ENCODE measurements at regions not wholly inside any gene's neighbourhood (a gene's known extent, or its start where the extent isn't known, plus 50 kb on each side); places are given as distances from the start of the nearest gene placed in this dataset.

GRCh38 chr10:78950656-78951587, 117.8 kb upstream of the ZMIZ1 start:
- in situ Hi-C loops (cut with MboI; ENCODE audit: low sequenced_read_pairs in 4 of 4) (loop anchor here in 1 of 4 donors (25.0 kb wide), 1 partner anchor 236 kb away; no protein-coding TSS in a partner anchor), intact Hi-C loops (cut with DNase I; ENCODE audit: low total_unique reads) (no loop called here)
- Histone ChIP-seq H3K4me1 (no peaks in the 10 kb centered on the region), H3K9me3 (no peaks in the 10 kb centered on the region), H3K4me3 (no peak overlapping the region), H3K27me3 (no peaks in the 10 kb centered on the region), H3K36me3 (no peaks in the 10 kb centered on the region), H3K27ac (no peak overlapping the region)
- DNase-seq: no peak
- ATAC-seq: no peak
- TF ChIP-seq POLR2A (IDR thresholded peaks at IDR 0.05): no peak
- TF ChIP-seq, protein P1, sequence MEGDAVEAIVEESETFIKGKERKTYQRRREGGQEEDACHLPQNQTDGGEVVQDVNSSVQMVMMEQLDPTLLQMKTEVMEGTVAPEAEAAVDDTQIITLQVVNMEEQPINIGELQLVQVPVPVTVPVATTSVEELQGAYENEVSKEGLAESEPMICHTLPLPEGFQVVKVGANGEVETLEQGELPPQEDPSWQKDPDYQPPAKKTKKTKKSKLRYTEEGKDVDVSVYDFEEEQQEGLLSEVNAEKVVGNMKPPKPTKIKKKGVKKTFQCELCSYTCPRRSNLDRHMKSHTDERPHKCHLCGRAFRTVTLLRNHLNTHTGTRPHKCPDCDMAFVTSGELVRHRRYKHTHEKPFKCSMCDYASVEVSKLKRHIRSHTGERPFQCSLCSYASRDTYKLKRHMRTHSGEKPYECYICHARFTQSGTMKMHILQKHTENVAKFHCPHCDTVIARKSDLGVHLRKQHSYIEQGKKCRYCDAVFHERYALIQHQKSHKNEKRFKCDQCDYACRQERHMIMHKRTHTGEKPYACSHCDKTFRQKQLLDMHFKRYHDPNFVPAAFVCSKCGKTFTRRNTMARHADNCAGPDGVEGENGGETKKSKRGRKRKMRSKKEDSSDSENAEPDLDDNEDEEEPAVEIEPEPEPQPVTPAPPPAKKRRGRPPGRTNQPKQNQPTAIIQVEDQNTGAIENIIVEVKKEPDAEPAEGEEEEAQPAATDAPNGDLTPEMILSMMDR (IDR thresholded peaks at IDR 0.05 in 4 of 5, conservative IDR thresholded peaks at IDR 0.05 in 1 of 5): no peak

DNA sequence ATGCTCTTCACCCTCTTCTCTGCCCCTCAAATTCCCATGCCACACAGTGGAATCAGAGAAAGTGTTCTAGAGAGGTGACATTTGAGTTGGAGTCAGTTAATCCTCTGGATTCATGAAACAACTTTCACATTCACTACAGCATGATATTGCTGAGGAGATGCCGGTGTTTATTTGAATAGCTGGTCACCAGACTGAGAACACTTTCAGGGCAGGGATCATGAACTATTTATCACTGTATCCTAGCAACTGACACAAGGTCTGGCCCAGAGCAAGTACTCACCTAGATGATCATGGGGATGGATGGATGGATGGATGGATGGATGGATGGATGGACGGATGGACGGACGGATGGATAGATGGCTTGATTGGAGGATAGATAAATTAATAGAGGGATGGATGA, 116.7 kb upstream of the ZMIZ1 start:
- H3K9me3 ChIP-seq: no peaks in the 10 kb centered on the region
- H3K27me3 ChIP-seq: no peaks in the 10 kb centered on the region
- ATAC-seq: no peak
- DNase-seq: no peak
- no peak overlapping the region for H3K4me3 ChIP-seq
- TF ChIP-seq, protein P1 (IDR thresholded peaks at IDR 0.05 in 4 of 5, conservative IDR thresholded peaks at IDR 0.05 in 1 of 5): no peak
- no peak for TF ChIP-seq POLR2A (IDR thresholded peaks at IDR 0.05)
- intact Hi-C loops (cut with DNase I; ENCODE audit: low total_unique reads): no loop called here
- no peaks in the 10 kb centered on the region for H3K36me3 ChIP-seq
- H3K4me1 ChIP-seq: no peaks in the 10 kb centered on the region
- in situ Hi-C loops (cut with MboI; ENCODE audit: low sequenced_read_pairs in 4 of 4): loop anchor here in 1 of 4 donors (25.0 kb wide), 1 partner anchor 235 kb away; no protein-coding TSS in a partner anchor
- no peak overlapping the region for H3K27ac ChIP-seq

GRCh38 chr10:78952686-78953085, 116.1 kb upstream of the ZMIZ1 start:
- no peaks in the 10 kb centered on the region for H3K4me1 ChIP-seq
- H3K27me3 ChIP-seq: no peaks in the 10 kb centered on the region
- DNase-seq (peak; percentile 23 to 62), ATAC-seq (peak; percentile 25 to 62)
- TF ChIP-seq POLR2A (IDR thresholded peaks at IDR 0.05): no peak
- TF ChIP-seq, protein P1 (IDR thresholded peaks at IDR 0.05 in 4 of 5, conservative IDR thresholded peaks at IDR 0.05 in 1 of 5): no peak
- intact Hi-C loops (cut with DNase I; ENCODE audit: low total_unique reads) (no loop called here), in situ Hi-C loops (cut with MboI; ENCODE audit: low sequenced_read_pairs in 4 of 4) (loop anchor here in 1 of 4 donors (25.0 kb wide), 1 partner anchor 235 kb away; no protein-coding TSS in a partner anchor)
- H3K4me3 ChIP-seq: no peak overlapping the region
- H3K36me3 ChIP-seq: no peaks in the 10 kb centered on the region
- no peaks in the 10 kb centered on the region for H3K9me3 ChIP-seq
- peak overlapping the region in 2 of 4 donors; percentile 13 to 34 for H3K27ac ChIP-seq

DNA sequence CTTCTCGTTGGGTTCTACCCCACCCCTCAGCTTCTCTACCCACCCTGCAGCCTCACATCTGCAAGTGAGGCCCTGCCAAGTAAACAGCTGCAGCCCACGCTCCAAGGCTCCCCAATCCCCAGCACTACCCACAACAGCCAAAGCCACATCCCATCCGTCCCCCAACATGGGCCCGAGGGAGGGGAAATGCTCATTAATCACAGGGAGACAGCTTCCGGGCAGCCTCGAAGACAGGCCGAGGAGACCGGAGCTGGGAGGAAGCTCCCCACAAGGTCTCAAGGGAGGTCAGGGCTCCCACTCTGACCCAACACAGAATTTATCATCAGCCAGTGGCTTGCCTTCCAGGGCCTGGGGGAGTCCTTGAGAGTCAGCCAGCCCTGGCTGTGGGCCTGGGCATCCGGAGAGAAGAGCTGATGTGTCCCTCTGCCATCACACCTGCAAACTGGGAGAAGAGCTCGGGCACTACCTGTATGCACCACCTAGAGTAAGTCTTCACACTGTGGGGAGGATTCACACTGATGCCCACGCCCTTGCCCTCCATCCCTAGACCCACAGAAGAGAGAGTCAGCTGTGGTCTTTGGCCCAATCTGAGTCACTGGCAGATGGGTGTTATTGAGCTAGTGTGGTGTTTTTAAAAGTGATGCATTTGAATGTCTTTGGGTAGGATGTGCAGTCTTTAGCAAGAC, 115.5 kb upstream of the ZMIZ1 start:
- H3K36me3 ChIP-seq: no peaks in the 10 kb centered on the region
- TF ChIP-seq, protein P1 (IDR thresholded peaks at IDR 0.05 in 4 of 5, conservative IDR thresholded peaks at IDR 0.05 in 1 of 5): no peak
- no peak for TF ChIP-seq POLR2A (IDR thresholded peaks at IDR 0.05)
- intact Hi-C loops (cut with DNase I; ENCODE audit: low total_unique reads) (no loop called here), in situ Hi-C loops (cut with MboI; ENCODE audit: low sequenced_read_pairs in 4 of 4) (loop anchor here in 1 of 4 donors (25.0 kb wide), 1 partner anchor 234 kb away; no protein-coding TSS in a partner anchor)
- peak overlapping the region in 2 of 4 donors; percentile 13 to 34 for H3K27ac ChIP-seq
- H3K9me3 ChIP-seq: no peaks in the 10 kb centered on the region
- ATAC-seq (peak in 1 of 2 donors; percentile 15), DNase-seq (no peak)
- no peaks in the 10 kb centered on the region for H3K27me3 ChIP-seq
- H3K4me1 ChIP-seq: no peaks in the 10 kb centered on the region
- H3K4me3 ChIP-seq: no peak overlapping the region

Measured in gastrocnemius medialis (tissue), 4 donors.